Spleen (tissue), 11 donors: ENCODE measurements at regions not wholly inside any gene's neighbourhood (a gene's known extent, or its start where the extent isn't known, plus 50 kb on each side); places are given as distances from the start of the nearest gene placed in this dataset.

Source experiments
- DNase-seq: peaks from one replicate; pipeline ENCODE4 v3.0.0-alpha.2; 2020
- H3K27ac ChIP-seq, 8 donors: fragments of 200-600 bp; sonication (generic) in 7 of 8; 1 replicate in 4 of 8; 2 replicates in 4 of 8; pipeline versions ENCODE4 v1.5.0 to v1.8.0; 2016 to 2021; ENCODE audit warnings: inconsistent platforms in 4 of 8, mild to moderate bottlenecking in 4 of 8, moderate library complexity in 1 of 8
- H3K27me3 ChIP-seq, 7 donors: fragments of 200-600 bp; sonication (generic) in 6 of 7; replicated peaks in 1 of 7; 1 replicate in 4 of 7; 2 replicates in 3 of 7; pipeline versions ENCODE4 v1.5.0 to v1.8.0; 2016 to 2021; ENCODE audit warnings: inconsistent platforms in 3 of 7, mild to moderate bottlenecking in 1 of 7
- H3K36me3 ChIP-seq, 6 donors: fragments of 200-600 bp; sonication (generic) in 5 of 6; 1 replicate in 4 of 6; 2 replicates in 2 of 6; pipeline versions ENCODE4 v1.5.0 to v1.8.0; 2016 to 2021; ENCODE audit warnings: inconsistent platforms in 2 of 6
- H3K4me1 ChIP-seq, 6 donors: fragments of 200-600 bp; sonication (generic) in 5 of 6; 1 replicate in 3 of 6; 2 replicates in 3 of 6; pipeline versions ENCODE4 v1.5.0 to v1.8.0; 2016 to 2021; ENCODE audit warnings: inconsistent platforms in 3 of 6
- H3K4me3 ChIP-seq, 8 donors: fragments of 200-600 bp; sonication (generic) in 7 of 8; 1 replicate in 4 of 8; 2 replicates in 4 of 8; pipeline versions ENCODE4 v1.5.0 to v1.8.0; 2016 to 2021; ENCODE audit warnings: inconsistent platforms in 4 of 8, mild to moderate bottlenecking in 4 of 8, moderate library complexity in 2 of 8
- H3K9me3 ChIP-seq, 8 donors: fragments of 200-600 bp; sonication (generic) in 7 of 8; 1 replicate in 4 of 8; 2 replicates in 4 of 8; pipeline versions ENCODE4 v1.5.0 to v1.8.0; 2016 to 2021; ENCODE audit warnings: inconsistent platforms in 4 of 8
- POLR2A ChIP-seq, 3 donors: fragments of 450-650 bp; IDR thresholded peaks; one replicate each; pipeline ENCODE4 v1.5.1; 2017; ENCODE audit warnings: antibody characterized with exemption in 3 of 3, mild to moderate bottlenecking in 1 of 3
- POLR2AphosphoS5 ChIP-seq, 3 donors: sonication (generic); formaldehyde crosslinking; IDR thresholded peaks; one replicate each; pipeline ENCODE4 v1.5.1; 2017; ENCODE audit warnings: antibody characterized with exemption in 3 of 3
- WGBS, 5 donors: extraction: QIAGEN DNeasy Blood & Tissue Kit in 3 of 5; methylation state at CpG; one replicate each; pipeline versions ENCODE4 v1.1.5 to v1.1.7; 2013 to 2018; 5-methylcytosine and 5-hydroxymethylcytosine counted together
- intact Hi-C: fragments of 100-400 bp; cut with DNase I; formaldehyde crosslinking; loops from one replicate; pipeline ENCODE4 v1.15.0; 2023; ENCODE audit warnings: low total_unique reads
- TF ChIP-seq, protein P1 (sequence below), 11 experiments: fragments of 200-600 bp in 7 of 11; fragments of 450-650 bp in 4 of 11; sonication (generic) in 4 of 11; IDR thresholded peaks in 8 of 11; conservative IDR thresholded peaks in 3 of 11; 1 replicate in 7 of 11; 2 replicates in 4 of 11; pipeline versions ENCODE4 v1.4.0 to v1.8.0; 2016 to 2021; ENCODE audit warnings: antibody characterized with exemption in 11 of 11, inconsistent platforms in 4 of 11, mild to moderate bottlenecking in 1 of 11
- donor health status: healthy with polysubstance abuse.
- donor health status: DM: no; HTN: no; CAD: no; lungs with moderate emphysema.
- donor health status: DM: no; HTN: no; CAD: no.
- donor health status: Bipolar disorder and iron deficiency.
- donor health status: healthy.
- donor health status: DM: no; HTN: no; CAD: no.
- donor health status: DM: yes; HTN: yes; CAD: no.

DNA sequence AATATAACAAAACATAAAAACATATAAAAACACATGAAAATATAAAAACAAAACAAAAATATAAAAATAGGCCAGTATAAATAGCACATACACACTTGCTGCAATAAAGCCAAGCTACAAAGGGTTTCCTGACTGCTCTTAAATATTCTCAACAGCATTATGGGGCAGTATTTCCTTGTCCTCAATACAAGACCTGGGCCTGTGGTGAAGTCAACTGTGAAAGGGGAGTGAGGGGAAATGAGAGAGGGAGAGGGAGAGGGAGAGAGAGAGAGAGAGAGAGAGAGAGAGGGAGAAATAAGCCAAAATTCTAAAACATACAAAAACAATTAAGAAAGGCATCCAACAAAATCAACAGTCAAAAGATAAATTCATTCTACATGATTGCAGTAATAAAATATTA is 82.6 kb upstream of the NEDD4L start:
- intact Hi-C loops: no loop called here
- Histone ChIP-seq H3K36me3 (no peaks in the 10 kb centered on the region), H3K27me3 (no peaks in the 10 kb centered on the region), H3K4me1 (no peaks in the 10 kb centered on the region), H3K4me3 (no peak overlapping the region), H3K27ac (no peak overlapping the region), H3K9me3 (no peaks in the 10 kb centered on the region)
- TF ChIP-seq POLR2AphosphoS5 (IDR thresholded peaks at IDR 0.05) (no peak), POLR2A (IDR thresholded peaks at IDR 0.05) (no peak)
- TF ChIP-seq, protein P1, sequence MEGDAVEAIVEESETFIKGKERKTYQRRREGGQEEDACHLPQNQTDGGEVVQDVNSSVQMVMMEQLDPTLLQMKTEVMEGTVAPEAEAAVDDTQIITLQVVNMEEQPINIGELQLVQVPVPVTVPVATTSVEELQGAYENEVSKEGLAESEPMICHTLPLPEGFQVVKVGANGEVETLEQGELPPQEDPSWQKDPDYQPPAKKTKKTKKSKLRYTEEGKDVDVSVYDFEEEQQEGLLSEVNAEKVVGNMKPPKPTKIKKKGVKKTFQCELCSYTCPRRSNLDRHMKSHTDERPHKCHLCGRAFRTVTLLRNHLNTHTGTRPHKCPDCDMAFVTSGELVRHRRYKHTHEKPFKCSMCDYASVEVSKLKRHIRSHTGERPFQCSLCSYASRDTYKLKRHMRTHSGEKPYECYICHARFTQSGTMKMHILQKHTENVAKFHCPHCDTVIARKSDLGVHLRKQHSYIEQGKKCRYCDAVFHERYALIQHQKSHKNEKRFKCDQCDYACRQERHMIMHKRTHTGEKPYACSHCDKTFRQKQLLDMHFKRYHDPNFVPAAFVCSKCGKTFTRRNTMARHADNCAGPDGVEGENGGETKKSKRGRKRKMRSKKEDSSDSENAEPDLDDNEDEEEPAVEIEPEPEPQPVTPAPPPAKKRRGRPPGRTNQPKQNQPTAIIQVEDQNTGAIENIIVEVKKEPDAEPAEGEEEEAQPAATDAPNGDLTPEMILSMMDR (IDR thresholded peaks at IDR 0.05 in 8 of 11, conservative IDR thresholded peaks at IDR 0.05 in 3 of 11): no peak
- DNase-seq: no peak

DNA sequence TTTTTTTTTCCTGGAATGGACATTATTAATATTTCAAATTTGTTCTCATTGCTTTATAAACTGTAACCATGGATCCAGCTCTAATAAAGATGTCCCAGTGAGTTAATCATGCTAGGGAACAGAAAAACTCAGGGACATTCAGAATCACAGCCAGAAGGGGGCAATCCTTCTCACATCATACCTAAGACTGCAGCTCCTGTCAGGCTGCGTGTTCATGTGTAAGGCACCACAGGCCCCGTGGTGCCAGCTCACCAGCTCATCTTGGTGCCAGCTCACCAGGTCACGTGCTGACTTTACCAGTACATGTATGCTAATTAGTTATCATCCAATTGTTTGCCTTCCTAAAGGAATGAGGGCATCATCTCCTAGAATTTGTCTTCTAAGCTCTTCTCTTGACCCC is 84.7 kb upstream of the NEDD4L start:
- Histone ChIP-seq H3K36me3 (no peaks in the 10 kb centered on the region), H3K27ac (no peak overlapping the region), H3K4me3 (no peak overlapping the region), H3K27me3 (peaks cover 0 to 6% (median 0%) of the 10 kb centered on the region in 7 donors), H3K4me1 (no peaks in the 10 kb centered on the region), H3K9me3 (no peaks in the 10 kb centered on the region)
- DNase-seq: no peak
- no peak for TF ChIP-seq POLR2A (IDR thresholded peaks at IDR 0.05)
- TF ChIP-seq, protein P1 (IDR thresholded peaks at IDR 0.05 in 8 of 11, conservative IDR thresholded peaks at IDR 0.05 in 3 of 11): peak in 6 of 11 experiments; percentile 27 to 44 (median 32)
- intact Hi-C loops: loop anchor here (10.0 kb wide), 1 partner anchor 176 kb away; no protein-coding TSS in a partner anchor
- WGBS, 5 donors: 27 to 44% (median 29%) methylated on average over 3 of the region's 3 CpGs

DNA sequence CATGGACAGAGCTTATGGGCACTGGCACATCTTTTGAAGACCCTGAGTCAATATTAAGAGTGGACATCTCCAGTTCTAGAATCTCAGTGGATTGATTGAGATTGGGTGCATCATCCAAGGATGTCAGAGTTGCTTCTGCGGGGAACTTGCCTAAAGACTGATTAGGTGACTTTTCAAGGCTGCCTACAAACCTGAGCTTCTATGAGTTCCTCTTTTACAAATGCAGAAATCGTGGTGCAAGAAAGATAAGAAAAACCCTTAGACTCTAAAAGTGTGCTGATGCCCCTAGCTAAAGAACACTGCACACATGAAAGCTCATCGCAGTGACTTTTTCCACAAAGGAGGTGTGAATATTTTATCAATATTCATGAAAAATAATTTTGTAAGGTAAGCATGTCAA is 86.8 kb upstream of the NEDD4L start:
- intact Hi-C loops: loop anchor here (10.0 kb wide), 1 partner anchor 178 kb away; no protein-coding TSS in a partner anchor
- WGBS, 5 donors: 43 to 61% (median 57%) methylated on average over 3 of the region's 3 CpGs
- Histone ChIP-seq H3K4me3 (no peak overlapping the region), H3K9me3 (no peaks in the 10 kb centered on the region), H3K27me3 (peaks cover 0 to 6% (median 0%) of the 10 kb centered on the region in 7 donors), H3K4me1 (no peaks in the 10 kb centered on the region), H3K27ac (no peak overlapping the region), H3K36me3 (no peaks in the 10 kb centered on the region)
- no peak for DNase-seq
- TF ChIP-seq, protein P1 (IDR thresholded peaks at IDR 0.05 in 8 of 11, conservative IDR thresholded peaks at IDR 0.05 in 3 of 11): no peak
- TF ChIP-seq POLR2AphosphoS5 (IDR thresholded peaks at IDR 0.05) (no peak), POLR2A (IDR thresholded peaks at IDR 0.05) (no peak)

DNA sequence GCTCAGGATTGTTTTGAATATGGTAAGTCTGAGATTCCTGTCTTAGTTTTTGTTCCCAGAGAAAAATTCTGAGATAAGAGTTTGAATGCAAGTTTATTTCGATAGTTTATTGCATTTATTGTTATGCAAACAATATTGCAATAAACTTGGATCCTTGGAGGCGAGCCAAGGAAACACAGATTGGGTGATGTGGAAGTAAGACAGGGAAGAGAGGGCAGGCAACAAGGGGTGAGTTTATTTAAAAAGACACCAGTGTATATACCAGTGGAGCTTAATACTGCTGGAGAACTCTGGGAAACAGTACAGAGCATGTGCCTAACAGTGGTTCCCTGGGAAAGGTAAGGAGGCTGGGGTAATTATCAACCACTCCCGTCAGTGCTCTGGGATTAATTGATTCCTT is 87.5 kb upstream of the NEDD4L start:
- Histone ChIP-seq H3K4me3 (no peak overlapping the region), H3K4me1 (no peaks in the 10 kb centered on the region), H3K27ac (no peak overlapping the region), H3K9me3 (no peaks in the 10 kb centered on the region), H3K36me3 (no peaks in the 10 kb centered on the region), H3K27me3 (peaks cover 0 to 6% (median 0%) of the 10 kb centered on the region in 7 donors)
- intact Hi-C loops: loop anchor here (10.0 kb wide), 1 partner anchor 178 kb away; no protein-coding TSS in a partner anchor
- TF ChIP-seq POLR2A (IDR thresholded peaks at IDR 0.05) (no peak), POLR2AphosphoS5 (IDR thresholded peaks at IDR 0.05) (no peak)
- TF ChIP-seq, protein P1 (IDR thresholded peaks at IDR 0.05 in 8 of 11, conservative IDR thresholded peaks at IDR 0.05 in 3 of 11): no peak
- no peak for DNase-seq
- 75 to 93% (median 82%) methylated on average over 3 of the region's 3 CpGs for WGBS, 5 donors
